D721Med (cell line): ENCODE measurements at regions not wholly inside any gene's neighbourhood (a gene's known extent, or its start where the extent isn't known, plus 50 kb on each side); places are given as distances from the start of the nearest gene placed in this dataset.

Experiments used
- DNase-seq: peaks from one replicate; pipeline ENCODE4 v3.0.0; 2011; ENCODE audit warnings: low spot score; ENCODE audit not compliant: insufficient read length
- FAIRE-seq: peaks from 2 replicates; lab custom pipeline; 2011; peaks lifted over from hg19 to GRCh38; lab: Jason Lieb, UNC
- TF ChIP-seq, protein P1 (sequence below): IDR thresholded peaks from 2 replicates; pipeline ENCODE4 v1.5.1; 2012; ENCODE audit warnings: mild to moderate bottlenecking, control low read depth; ENCODE audit not compliant: insufficient read depth; ENCODE audit errors: missing control alignments

DNA sequence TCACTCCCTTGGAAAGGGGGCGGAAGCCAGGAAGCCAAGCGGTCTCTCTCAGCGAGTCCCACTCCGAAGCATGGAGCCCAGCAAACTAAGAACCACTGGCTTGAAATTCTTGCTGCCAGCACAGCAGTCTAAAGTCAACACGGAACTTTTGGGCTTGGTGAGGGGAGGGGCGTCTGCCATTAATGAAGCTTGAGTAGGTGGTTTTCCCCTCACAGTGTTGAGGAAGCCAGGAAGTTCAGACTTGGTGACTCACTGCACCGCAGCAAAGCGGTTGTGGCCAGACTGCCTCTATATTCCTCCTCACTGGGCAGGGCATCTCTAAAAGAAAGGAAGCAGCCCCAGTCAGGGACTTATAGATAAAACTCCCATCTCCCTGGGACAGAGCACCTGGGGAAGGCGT, 665.4 kb upstream of the CBLB start:
- FAIRE-seq (no peak), DNase-seq (no peak)
- TF ChIP-seq, protein P1, sequence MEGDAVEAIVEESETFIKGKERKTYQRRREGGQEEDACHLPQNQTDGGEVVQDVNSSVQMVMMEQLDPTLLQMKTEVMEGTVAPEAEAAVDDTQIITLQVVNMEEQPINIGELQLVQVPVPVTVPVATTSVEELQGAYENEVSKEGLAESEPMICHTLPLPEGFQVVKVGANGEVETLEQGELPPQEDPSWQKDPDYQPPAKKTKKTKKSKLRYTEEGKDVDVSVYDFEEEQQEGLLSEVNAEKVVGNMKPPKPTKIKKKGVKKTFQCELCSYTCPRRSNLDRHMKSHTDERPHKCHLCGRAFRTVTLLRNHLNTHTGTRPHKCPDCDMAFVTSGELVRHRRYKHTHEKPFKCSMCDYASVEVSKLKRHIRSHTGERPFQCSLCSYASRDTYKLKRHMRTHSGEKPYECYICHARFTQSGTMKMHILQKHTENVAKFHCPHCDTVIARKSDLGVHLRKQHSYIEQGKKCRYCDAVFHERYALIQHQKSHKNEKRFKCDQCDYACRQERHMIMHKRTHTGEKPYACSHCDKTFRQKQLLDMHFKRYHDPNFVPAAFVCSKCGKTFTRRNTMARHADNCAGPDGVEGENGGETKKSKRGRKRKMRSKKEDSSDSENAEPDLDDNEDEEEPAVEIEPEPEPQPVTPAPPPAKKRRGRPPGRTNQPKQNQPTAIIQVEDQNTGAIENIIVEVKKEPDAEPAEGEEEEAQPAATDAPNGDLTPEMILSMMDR: no peak

DNA sequence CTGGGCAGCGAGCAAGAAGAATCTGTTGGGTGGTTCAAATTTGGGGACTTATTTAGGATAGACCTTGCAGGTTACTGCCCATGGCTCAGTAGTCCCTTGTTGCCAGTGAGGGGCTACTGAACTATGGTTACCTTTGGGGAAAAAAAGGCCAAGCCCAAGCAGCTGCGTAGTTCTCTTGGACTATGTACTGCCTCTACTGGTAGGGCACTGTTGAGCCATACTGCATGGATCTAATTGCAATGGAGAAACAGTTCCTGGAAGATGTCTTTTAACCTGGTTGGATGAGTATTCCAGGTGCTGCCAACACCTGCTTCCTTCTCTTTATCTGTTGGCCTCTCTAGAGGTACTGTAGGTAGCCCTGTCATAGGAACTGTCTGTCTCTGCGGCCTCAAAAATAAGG, 671.9 kb upstream of the CBLB start:
- FAIRE-seq: no peak
- DNase-seq: no peak
- TF ChIP-seq, protein P1: no peak

DNA sequence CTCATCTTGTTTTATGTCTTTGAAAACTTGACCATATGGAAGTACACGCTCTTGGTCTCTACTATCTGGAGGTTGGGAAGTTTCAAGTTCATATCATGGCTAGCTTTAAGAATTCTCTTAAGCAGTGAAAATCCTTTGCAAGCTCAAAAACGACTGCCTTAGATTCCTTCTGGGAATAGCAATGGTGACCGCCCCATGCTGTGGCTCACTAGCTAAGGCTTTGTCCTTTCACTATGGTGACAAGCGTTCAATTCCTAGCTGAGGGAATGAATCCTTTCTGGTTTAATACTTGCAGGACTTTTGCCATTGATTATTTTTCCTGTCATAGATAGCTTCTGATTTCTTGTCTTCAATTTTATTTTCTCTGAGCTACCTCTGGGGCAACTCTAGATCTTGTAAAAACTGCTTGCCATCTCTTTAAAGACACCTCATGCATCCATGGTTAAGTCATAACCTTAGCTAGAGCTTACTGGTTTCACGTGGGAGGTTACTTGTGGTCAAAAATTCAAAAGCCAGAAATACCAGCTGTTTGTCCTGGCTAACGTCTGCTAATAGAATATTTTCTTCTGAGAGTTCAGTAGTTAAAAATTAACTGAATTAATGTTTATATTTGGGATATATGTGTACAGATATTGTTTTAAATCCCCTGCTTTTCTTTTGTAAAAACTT, 673.4 kb upstream of the CBLB start:
- FAIRE-seq: no peak

GRCh38 chr3:106552351-106553043, 683.7 kb upstream of the CBLB start:
- DNase-seq: no peak
- no peak for FAIRE-seq
- TF ChIP-seq, protein P1: no peak

More for the DNA sequence above, 673.4 kb upstream of the CBLB start:
- TF ChIP-seq, protein P1: no peak
- no peak for DNase-seq

DNA sequence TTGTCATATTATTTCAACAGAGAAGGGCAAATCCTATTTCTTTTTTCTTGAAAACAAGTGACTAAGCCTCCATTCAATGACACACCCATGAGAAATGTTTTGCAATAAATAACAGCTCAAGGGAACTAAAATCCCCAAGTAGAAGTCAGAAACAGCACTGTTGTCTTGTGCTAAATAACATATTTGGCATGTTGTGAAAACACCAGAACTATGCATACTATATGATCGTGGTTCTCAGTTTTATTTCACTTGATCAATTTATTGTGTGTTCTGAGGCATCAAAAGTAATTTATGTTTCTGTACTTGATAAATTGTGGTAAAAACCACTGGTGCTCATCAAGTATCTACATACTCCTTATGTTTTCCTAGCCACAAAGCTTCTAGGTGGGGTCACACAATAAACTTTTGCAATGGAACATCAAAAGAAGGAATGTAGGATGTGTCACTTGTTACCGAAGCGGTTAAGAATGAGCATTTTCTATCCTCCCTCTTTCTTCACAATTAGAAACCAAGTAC, 691.7 kb upstream of the CBLB start:
- no peak for FAIRE-seq
- DNase-seq: no peak
- TF ChIP-seq, protein P1: no peak

DNA sequence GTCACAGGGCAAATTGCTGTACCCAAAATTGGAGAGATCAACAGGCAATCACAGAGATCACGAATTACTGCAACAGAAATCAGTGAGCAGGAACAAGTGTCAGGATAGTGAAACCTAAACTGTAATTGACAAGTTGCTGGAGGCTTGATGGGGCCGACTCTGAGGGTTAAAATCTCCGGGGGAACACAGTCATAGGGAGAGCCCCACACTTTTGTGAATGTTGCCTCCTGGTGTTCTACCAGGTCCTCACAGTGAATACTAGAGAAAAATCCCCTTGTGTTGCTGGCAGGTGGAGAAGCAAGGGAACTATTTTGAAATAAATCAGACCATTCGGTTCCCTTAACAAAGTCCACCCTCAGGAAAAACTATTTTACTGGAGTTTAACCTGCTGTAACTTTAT, 697.5 kb upstream of the CBLB start:
- FAIRE-seq: no peak
- DNase-seq: no peak
- TF ChIP-seq, protein P1: no peak

GRCh38 chr3:106570426-106570825, 701.6 kb upstream of the CBLB start:
- DNase-seq (no peak), FAIRE-seq (no peak)
- TF ChIP-seq, protein P1: no peak
